Osteocyte (in vitro differentiated cells): ENCODE measurements at regions not wholly inside any gene's neighbourhood (a gene's known extent, or its start where the extent isn't known, plus 50 kb on each side); places are given as distances from the start of the nearest gene placed in this dataset.

Experiments used
- DNase-seq: peaks from one replicate; pipeline ENCODE4 v3.0.0; 2021; ENCODE audit warnings: mixed read lengths; ENCODE audit not compliant: unreplicated experiment; ENCODE audit errors: extremely low spot score
- H3K27ac Mint-ChIP-seq: one replicate; pipeline ENCODE4 v1.8.0; 2021; ENCODE audit warnings: mild to moderate bottlenecking, mixed read lengths; ENCODE audit not compliant: unreplicated experiment
- H3K27me3 Mint-ChIP-seq: one replicate; pipeline ENCODE4 v1.8.0; 2021; ENCODE audit warnings: mixed read lengths; ENCODE audit not compliant: unreplicated experiment
- H3K36me3 Mint-ChIP-seq: one replicate; pipeline ENCODE4 v1.8.0; 2021; ENCODE audit warnings: mixed read lengths; ENCODE audit not compliant: unreplicated experiment
- H3K4me1 Mint-ChIP-seq: one replicate; pipeline ENCODE4 v1.8.0; 2021; ENCODE audit warnings: mixed read lengths; ENCODE audit not compliant: unreplicated experiment
- H3K4me3 Mint-ChIP-seq: one replicate; pipeline ENCODE4 v1.8.0; 2021; ENCODE audit warnings: mild to moderate bottlenecking, moderate library complexity, mixed read lengths; ENCODE audit not compliant: unreplicated experiment
- H3K9me3 Mint-ChIP-seq: one replicate; pipeline ENCODE4 v1.8.0; 2021; ENCODE audit warnings: mixed read lengths; ENCODE audit not compliant: unreplicated experiment
- CTCF ChIP-seq: fragments of 200-600 bp; sonication (generic); IDR thresholded peaks from 2 replicates; pipeline ENCODE4 v1.5.0; 2021; ENCODE audit warnings: antibody characterized with exemption, mild to moderate bottlenecking, moderate library complexity

- Mint-ChIP-seq H3K27me3 (no peaks in the 10 kb centered on the region), H3K27ac (no peak overlapping the region), H3K4me3 (no peak overlapping the region), H3K36me3 (no peaks in the 10 kb centered on the region), H3K9me3 (no peaks in the 10 kb centered on the region), H3K4me1 (no peaks in the 10 kb centered on the region)
- no peak for DNase-seq
- no peak for TF ChIP-seq CTCF
Measured at GRCh38 chr1:192862271-192862670, 53.4 kb downstream of the RGS2 start.

GRCh38 chr1:192866241-192866868 lies 57.5 kb downstream of the RGS2 start:
- Mint-ChIP-seq H3K27me3 (peaks cover 2% of the 10 kb centered on the region), H3K9me3 (no peaks in the 10 kb centered on the region), H3K27ac (no peak overlapping the region), H3K4me3 (no peak overlapping the region), H3K36me3 (no peaks in the 10 kb centered on the region), H3K4me1 (no peaks in the 10 kb centered on the region)
- no peak for DNase-seq
- no peak for TF ChIP-seq CTCF

- no peaks in the 10 kb centered on the region for H3K9me3 Mint-ChIP-seq
- no peaks in the 10 kb centered on the region for H3K4me1 Mint-ChIP-seq
- H3K4me3 Mint-ChIP-seq, result no peak overlapping the region
- TF ChIP-seq CTCF, result no peak
- no peak overlapping the region for H3K27ac Mint-ChIP-seq
- DNase-seq, result no peak
- peaks cover 2% of the 10 kb centered on the region for H3K27me3 Mint-ChIP-seq
- no peaks in the 10 kb centered on the region for H3K36me3 Mint-ChIP-seq
Measured at GRCh38 chr1:192867180-192867579, 58.3 kb downstream of the RGS2 start.

GRCh38 chr1:192869308-192869940 lies 60.6 kb downstream of the RGS2 start:
- no peak for TF ChIP-seq CTCF
- no peaks in the 10 kb centered on the region for H3K9me3 Mint-ChIP-seq
- DNase-seq, result no peak

GRCh38 chr1:192872010-192872409 lies 63.2 kb downstream of the RGS2 start:
- no peak overlapping the region for H3K4me3 Mint-ChIP-seq
- TF ChIP-seq CTCF, result no peak
- no peak for DNase-seq
- no peaks in the 10 kb centered on the region for H3K36me3 Mint-ChIP-seq
- H3K4me1 Mint-ChIP-seq, result no peaks in the 10 kb centered on the region
- H3K9me3 Mint-ChIP-seq, result no peaks in the 10 kb centered on the region
- H3K27me3 Mint-ChIP-seq, result peaks cover 13% of the 10 kb centered on the region
- H3K27ac Mint-ChIP-seq, result no peak overlapping the region

More at GRCh38 chr1:192869308-192869940, 60.6 kb downstream of the RGS2 start:
- no peak overlapping the region for H3K4me3 Mint-ChIP-seq
- H3K4me1 Mint-ChIP-seq, result no peaks in the 10 kb centered on the region
- H3K27ac Mint-ChIP-seq, result no peak overlapping the region
- H3K27me3 Mint-ChIP-seq, result peaks cover 9% of the 10 kb centered on the region
- no peaks in the 10 kb centered on the region for H3K36me3 Mint-ChIP-seq
